Activated naive CD8-positive, alpha-beta T cell treated with anti-CD3 and anti-CD28 coated beads for 36 hours (primary cell): ENCODE measurements at regions not wholly inside any gene's neighbourhood (a gene's known extent, or its start where the extent isn't known, plus 50 kb on each side); places are given as distances from the start of the nearest gene placed in this dataset.
A peak's percentile ranks its signal among the peaks of the same experiment; 100 is the strongest.

ENCODE experiments used
- DNase-seq: peaks from one replicate; pipeline ENCODE4 v3.0.0; 2021
- H3K27ac Mint-ChIP-seq: one replicate; pipeline ENCODE4 v1.8.0; 2022; ENCODE audit warnings: mild to moderate bottlenecking, moderate library complexity, mixed read lengths
- H3K27me3 Mint-ChIP-seq: one replicate; pipeline ENCODE4 v1.8.0; 2022; ENCODE audit warnings: mild to moderate bottlenecking, mixed read lengths
- H3K36me3 Mint-ChIP-seq: one replicate; pipeline ENCODE4 v1.8.0; 2021; ENCODE audit warnings: mild to moderate bottlenecking, mixed read lengths
- H3K4me1 Mint-ChIP-seq: one replicate; pipeline ENCODE4 v1.8.0; 2021; ENCODE audit warnings: mixed read lengths
- H3K4me3 Mint-ChIP-seq: one replicate; pipeline ENCODE4 v1.8.0; 2022; ENCODE audit warnings: mild to moderate bottlenecking, moderate library complexity, mixed read lengths
- H3K9me3 Mint-ChIP-seq: one replicate; pipeline ENCODE4 v1.8.0; 2022; ENCODE audit warnings: mixed read lengths

- Mint-ChIP-seq H3K4me3 (no peak overlapping the region), H3K9me3 (no peaks in the 10 kb centered on the region), H3K36me3 (no peaks in the 10 kb centered on the region)
Measured at GRCh38 chr2:188181884-188182283, 109.8 kb upstream of the GULP1 start.

DNA sequence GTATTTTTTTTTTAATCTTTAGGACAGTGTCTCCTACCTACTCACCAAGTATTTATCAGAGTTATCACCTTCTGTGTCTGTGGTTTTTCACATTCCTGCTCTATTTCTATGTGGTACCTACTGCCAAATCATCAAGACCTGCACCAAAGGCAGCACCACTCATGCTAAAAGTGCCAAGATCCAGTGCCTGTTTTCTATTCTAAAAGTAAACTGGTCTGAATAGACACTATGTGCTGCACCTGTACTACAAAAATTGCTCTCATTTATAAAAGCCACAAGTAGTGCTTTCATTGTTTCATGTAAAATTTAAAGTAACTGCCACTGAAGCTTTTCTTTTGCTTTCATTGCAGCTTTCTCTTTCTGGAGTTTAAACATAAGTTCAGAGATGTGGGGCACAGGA is 103.9 kb upstream of the GULP1 start:
- Mint-ChIP-seq H3K27me3 (no peaks in the 10 kb centered on the region), H3K9me3 (no peaks in the 10 kb centered on the region), H3K4me1 (no peaks in the 10 kb centered on the region), H3K27ac (no peak overlapping the region), H3K36me3 (no peaks in the 10 kb centered on the region), H3K4me3 (no peak overlapping the region)
- DNase-seq, result no peak

More at GRCh38 chr2:188181884-188182283, 109.8 kb upstream of the GULP1 start:
- H3K27ac Mint-ChIP-seq, result no peak overlapping the region
- H3K4me1 Mint-ChIP-seq, result peaks cover 7% of the 10 kb centered on the region
- H3K27me3 Mint-ChIP-seq, result no peaks in the 10 kb centered on the region
- DNase-seq, result no peak

DNA sequence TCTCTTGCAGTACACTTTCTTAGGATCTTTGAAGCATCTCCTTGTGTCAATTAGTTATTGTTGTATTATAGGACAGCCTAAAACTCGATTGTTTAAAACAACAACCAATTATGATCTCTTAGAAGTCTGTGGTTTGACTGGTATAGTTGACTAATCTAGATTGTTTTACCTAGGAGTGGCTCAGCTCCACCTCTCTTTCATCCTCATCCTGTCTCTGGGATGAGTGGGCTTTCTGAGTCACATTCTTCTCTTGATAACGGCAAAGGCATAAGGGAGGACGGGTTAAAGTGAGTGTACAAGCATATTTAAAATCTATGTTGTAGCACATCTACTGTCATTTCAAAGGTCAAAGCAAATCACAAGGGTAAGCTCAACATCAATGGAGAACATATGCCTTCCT is 102.3 kb upstream of the GULP1 start:
- no peak overlapping the region for H3K4me3 Mint-ChIP-seq
- no peaks in the 10 kb centered on the region for H3K27me3 Mint-ChIP-seq
- H3K9me3 Mint-ChIP-seq, result no peaks in the 10 kb centered on the region
- no peak overlapping the region for H3K27ac Mint-ChIP-seq
- H3K36me3 Mint-ChIP-seq, result no peaks in the 10 kb centered on the region
- H3K4me1 Mint-ChIP-seq, result no peaks in the 10 kb centered on the region
- no peak for DNase-seq

- no peak overlapping the region for H3K27ac Mint-ChIP-seq
- H3K9me3 Mint-ChIP-seq, result no peaks in the 10 kb centered on the region
- no peaks in the 10 kb centered on the region for H3K36me3 Mint-ChIP-seq
- no peaks in the 10 kb centered on the region for H3K27me3 Mint-ChIP-seq
- no peak overlapping the region for H3K4me3 Mint-ChIP-seq
- DNase-seq, result no peak
- H3K4me1 Mint-ChIP-seq, result no peaks in the 10 kb centered on the region
Measured at GRCh38 chr2:188193230-188193629, 98.4 kb upstream of the GULP1 start.

DNA sequence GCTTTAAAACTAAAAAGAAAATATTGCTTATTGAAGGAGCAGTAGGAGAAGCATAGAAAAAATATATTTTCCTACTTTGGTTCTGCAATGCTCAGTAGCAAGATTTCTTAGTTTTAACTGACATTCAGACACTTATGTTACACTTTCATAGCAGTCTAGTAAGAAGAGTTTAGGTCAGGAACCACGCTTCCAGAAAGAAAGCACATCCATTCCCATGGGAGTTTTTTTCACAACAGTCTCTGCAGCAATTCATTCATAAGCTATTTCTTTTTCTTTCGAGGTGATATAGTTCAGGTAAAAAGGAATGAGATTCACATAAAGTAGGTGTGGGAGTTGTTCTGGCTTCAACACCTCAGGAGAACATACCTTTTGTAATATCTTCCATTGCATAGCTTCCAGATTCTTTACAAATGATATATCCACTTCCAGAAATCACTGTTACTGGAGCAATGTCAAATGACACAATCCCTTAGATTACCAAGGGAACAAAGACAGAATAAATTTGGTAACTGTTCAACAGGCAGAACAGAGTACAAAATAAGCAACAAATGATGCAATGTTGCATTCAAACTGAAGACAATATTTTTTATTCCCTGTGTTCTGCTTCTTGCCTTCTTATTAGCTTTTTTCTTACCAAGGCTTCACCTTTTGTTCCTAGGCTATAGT is 95.2 kb upstream of the GULP1 start:
- H3K9me3 Mint-ChIP-seq, result no peaks in the 10 kb centered on the region
- no peaks in the 10 kb centered on the region for H3K36me3 Mint-ChIP-seq
- H3K4me1 Mint-ChIP-seq, result no peaks in the 10 kb centered on the region
- no peak overlapping the region for H3K27ac Mint-ChIP-seq
- no peak overlapping the region for H3K4me3 Mint-ChIP-seq
- no peak for DNase-seq
- H3K27me3 Mint-ChIP-seq, result peaks cover 5% of the 10 kb centered on the region

GRCh38 chr2:188199716-188200128 is 92.0 kb upstream of the GULP1 start:
- no peaks in the 10 kb centered on the region for H3K36me3 Mint-ChIP-seq
- no peak overlapping the region for H3K4me3 Mint-ChIP-seq
- no peaks in the 10 kb centered on the region for H3K4me1 Mint-ChIP-seq
- no peaks in the 10 kb centered on the region for H3K9me3 Mint-ChIP-seq
- no peak overlapping the region for H3K27ac Mint-ChIP-seq
- DNase-seq, result no peak
- H3K27me3 Mint-ChIP-seq, result peaks cover 5% of the 10 kb centered on the region

DNA sequence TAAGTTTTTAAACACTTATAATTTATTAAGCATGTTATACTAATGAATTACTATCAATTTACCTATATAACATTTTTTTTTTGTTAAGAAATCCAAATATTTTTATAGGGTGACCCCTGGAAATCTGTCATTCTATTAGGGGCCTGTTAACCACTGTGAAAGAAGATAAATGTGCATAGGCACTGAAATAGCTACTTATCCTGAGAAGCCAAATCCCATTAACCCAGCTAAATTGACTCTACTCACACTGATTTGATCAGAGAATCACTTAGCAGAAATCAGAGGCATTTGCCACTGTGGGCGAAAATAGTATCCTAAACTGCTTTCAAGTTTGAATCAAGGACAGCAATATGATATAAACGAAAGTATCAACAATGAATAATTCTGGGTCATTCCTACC is 90.0 kb upstream of the GULP1 start:
- no peaks in the 10 kb centered on the region for H3K36me3 Mint-ChIP-seq
- no peak for DNase-seq
- H3K27ac Mint-ChIP-seq, result no peak overlapping the region
- peaks cover 5% of the 10 kb centered on the region for H3K27me3 Mint-ChIP-seq
- no peaks in the 10 kb centered on the region for H3K9me3 Mint-ChIP-seq
- no peaks in the 10 kb centered on the region for H3K4me1 Mint-ChIP-seq
- no peak overlapping the region for H3K4me3 Mint-ChIP-seq

DNA sequence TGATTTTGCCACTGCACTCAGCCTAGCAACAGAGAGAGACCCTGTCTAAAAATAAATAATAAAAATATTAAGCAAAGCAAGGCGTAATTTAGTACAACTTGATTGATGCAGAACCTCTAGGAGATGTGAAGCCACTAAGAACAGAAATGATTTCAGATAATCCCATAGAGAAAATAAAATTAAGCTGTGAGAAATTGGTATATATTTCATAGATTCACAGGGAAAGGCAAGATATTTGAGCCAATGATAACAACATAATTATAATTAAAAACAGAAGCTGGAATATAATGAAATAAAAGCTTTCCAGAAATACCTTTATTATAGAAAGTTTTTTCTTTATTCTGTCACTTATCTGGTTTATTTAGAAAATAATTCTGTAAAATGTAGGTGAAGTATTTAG is 88.9 kb upstream of the GULP1 start:
- Mint-ChIP-seq H3K9me3 (no peaks in the 10 kb centered on the region), H3K36me3 (no peaks in the 10 kb centered on the region), H3K4me1 (no peaks in the 10 kb centered on the region), H3K27me3 (peaks cover 5% of the 10 kb centered on the region), H3K27ac (no peak overlapping the region), H3K4me3 (no peak overlapping the region)
- no peak for DNase-seq

- peaks cover 5% of the 10 kb centered on the region for H3K27me3 Mint-ChIP-seq
- H3K27ac Mint-ChIP-seq, result no peak overlapping the region
- H3K4me1 Mint-ChIP-seq, result no peaks in the 10 kb centered on the region
- DNase-seq, result no peak
- no peaks in the 10 kb centered on the region for H3K36me3 Mint-ChIP-seq
- H3K9me3 Mint-ChIP-seq, result peaks cover 2% of the 10 kb centered on the region
- no peak overlapping the region for H3K4me3 Mint-ChIP-seq
Measured at GRCh38 chr2:188203776-188204175, 87.9 kb upstream of the GULP1 start.

DNA sequence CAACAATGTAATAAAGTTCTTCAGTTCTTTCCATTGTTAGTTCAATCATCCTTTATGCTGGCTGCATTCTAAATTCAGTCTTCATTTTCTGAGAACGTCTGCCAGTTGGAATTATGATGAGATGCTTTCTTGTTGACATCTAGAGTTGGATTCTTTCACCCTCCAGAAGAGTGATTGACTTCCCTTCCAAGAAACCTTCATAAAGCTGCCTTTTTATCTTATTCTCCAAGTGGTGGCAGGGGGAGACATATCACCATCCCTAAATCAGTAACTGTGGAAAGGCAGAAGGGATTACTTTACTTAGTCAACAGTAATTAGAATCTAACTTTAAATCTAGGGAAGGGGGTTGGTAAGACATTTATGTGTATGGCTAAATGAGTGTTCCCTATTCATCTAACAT is 86.8 kb upstream of the GULP1 start:
- Mint-ChIP-seq H3K9me3 (peaks cover 2% of the 10 kb centered on the region), H3K27ac (no peak overlapping the region), H3K4me3 (no peak overlapping the region), H3K36me3 (no peaks in the 10 kb centered on the region), H3K27me3 (peaks cover 5% of the 10 kb centered on the region), H3K4me1 (no peaks in the 10 kb centered on the region)
- no peak for DNase-seq

DNA sequence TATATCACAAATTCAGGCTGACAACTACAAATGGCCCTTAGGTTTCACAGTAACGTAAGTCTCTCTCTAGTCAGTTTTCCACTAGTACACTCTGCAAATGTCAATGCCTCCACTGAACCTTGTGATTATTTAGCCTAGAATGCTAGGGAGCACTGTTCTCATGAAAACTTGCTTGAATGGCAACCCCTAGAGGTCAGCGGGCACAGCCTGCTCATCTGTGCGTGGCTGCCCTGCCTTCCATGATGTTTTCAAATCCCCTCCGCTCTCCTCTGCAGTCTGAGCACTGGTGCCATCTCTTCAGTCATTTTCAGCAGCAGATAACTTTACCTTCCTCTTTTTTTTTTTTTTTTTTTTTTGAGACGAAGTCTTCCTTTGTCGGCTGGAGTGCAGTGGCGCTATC is 84.1 kb upstream of the GULP1 start:
- Mint-ChIP-seq H3K9me3 (peaks cover 2% of the 10 kb centered on the region), H3K27ac (no peak overlapping the region), H3K27me3 (no peaks in the 10 kb centered on the region), H3K4me1 (no peaks in the 10 kb centered on the region), H3K36me3 (no peaks in the 10 kb centered on the region), H3K4me3 (no peak overlapping the region)
- DNase-seq, result no peak

DNA sequence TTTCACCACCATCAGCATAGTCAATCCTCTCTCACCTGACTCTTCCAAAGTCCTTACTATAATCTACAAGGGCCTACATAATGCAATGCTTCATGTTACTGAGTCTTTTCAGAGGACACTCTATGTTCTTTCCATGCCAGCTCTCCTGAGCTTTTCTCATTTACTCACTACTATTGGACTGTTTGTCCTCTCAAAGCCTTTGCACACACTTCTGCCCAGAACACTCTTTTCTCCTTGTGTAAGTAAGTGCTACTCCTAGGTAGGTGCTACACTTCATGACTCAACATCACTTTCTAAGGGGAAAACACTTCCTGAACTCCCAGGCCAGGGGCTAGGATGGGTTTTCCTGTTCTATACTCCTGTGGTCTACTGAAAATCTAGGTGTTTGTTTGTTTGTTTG is 82.5 kb upstream of the GULP1 start:
- no peak for DNase-seq
- H3K36me3 Mint-ChIP-seq, result no peaks in the 10 kb centered on the region
- no peaks in the 10 kb centered on the region for H3K4me1 Mint-ChIP-seq
- H3K27me3 Mint-ChIP-seq, result no peaks in the 10 kb centered on the region
- no peak overlapping the region for H3K4me3 Mint-ChIP-seq
- peaks cover 2% of the 10 kb centered on the region for H3K9me3 Mint-ChIP-seq
- no peak overlapping the region for H3K27ac Mint-ChIP-seq

DNA sequence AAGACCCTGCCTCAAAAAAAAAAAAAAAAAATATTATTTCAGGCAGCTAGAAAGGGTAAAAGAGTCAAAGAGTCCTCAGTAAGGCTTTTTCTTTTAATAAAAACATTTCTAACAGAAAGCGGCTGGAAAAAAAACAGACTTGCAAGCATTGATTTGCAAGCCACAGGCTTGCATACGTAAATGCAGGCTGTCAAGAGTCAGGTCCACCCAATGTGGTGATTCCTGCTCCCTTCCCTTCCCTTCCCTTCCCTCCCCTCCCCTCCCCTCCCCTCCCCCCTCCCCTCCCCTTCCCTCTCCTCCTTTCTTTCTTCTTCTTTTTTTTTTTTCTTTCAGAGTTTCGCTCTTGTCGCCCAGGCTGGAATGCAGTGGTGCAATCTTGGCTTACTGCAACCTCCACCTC is 74.4 kb upstream of the GULP1 start:
- Mint-ChIP-seq H3K9me3 (no peaks in the 10 kb centered on the region), H3K4me1 (no peaks in the 10 kb centered on the region), H3K27ac (no peak overlapping the region), H3K36me3 (no peaks in the 10 kb centered on the region), H3K27me3 (no peaks in the 10 kb centered on the region), H3K4me3 (no peak overlapping the region)
- no peak for DNase-seq

GRCh38 chr2:188219541-188219940 is 72.1 kb upstream of the GULP1 start:
- Mint-ChIP-seq H3K36me3 (no peaks in the 10 kb centered on the region), H3K27me3 (no peaks in the 10 kb centered on the region), H3K4me3 (no peak overlapping the region), H3K27ac (no peak overlapping the region), H3K4me1 (no peaks in the 10 kb centered on the region), H3K9me3 (no peaks in the 10 kb centered on the region)
- no peak for DNase-seq

DNA sequence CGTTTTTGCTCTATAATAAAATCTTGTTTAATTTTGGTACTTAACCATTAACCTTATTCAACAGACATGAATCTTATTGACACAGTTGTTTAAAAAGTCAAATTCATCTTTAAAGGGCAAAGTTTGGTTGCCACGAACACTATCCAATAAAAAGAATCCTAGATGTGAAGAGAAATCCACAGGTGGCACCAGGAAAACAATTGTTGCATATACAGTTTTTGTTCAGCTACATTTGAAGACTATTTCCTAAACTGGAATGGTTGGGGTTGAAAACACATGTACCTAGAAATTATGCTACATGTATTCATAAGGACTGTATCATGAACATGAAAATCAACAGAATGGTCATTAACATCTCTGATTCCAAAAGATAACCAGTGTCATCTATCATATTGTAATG is 71.1 kb upstream of the GULP1 start:
- no peak for DNase-seq
- Mint-ChIP-seq H3K4me3 (no peak overlapping the region), H3K4me1 (no peaks in the 10 kb centered on the region), H3K36me3 (no peaks in the 10 kb centered on the region), H3K27ac (no peak overlapping the region), H3K27me3 (no peaks in the 10 kb centered on the region), H3K9me3 (no peaks in the 10 kb centered on the region)

DNA sequence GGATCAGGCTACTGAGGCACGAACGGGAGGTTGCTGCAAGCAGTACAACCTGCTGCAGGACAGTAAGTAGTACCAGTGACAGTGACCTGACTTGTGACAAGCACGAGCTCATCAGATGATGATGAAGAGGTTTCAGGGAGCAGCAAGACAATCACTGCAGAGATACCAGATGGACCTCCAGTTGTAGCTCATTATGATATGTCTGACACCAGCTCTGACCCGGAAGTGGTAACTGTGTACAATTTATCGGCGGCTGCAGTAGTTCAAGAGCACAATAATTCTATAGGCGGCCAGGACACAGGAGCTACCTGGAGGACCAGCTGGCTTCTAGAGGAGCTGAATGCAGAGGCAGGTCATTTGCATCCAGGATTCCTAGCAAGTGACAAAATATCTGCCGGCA is 64.0 kb upstream of the GULP1 start:
- Mint-ChIP-seq H3K27me3 (no peaks in the 10 kb centered on the region), H3K27ac (no peak overlapping the region), H3K4me1 (no peaks in the 10 kb centered on the region), H3K4me3 (no peak overlapping the region), H3K36me3 (no peaks in the 10 kb centered on the region), H3K9me3 (peaks cover 3% of the 10 kb centered on the region)
- DNase-seq, result no peak

DNA sequence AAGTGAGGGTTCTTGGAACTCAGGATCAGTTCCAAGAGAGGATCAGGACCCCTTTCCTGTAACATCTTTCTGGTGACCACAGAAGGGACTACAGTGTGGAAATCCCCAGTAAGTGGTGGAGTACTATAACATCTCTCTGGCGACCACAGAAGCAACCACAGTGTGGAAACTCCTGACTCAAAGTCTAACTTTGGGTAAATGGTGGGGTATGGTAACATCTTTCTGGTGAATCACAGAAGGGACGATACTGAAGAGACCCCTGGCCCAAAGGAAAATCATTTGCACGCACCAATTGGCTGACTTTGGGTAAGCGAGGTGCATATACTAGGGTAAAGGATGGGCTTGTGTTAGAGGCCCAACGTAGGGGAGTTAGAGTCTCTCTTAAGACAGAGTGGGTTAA is 56.3 kb upstream of the GULP1 start:
- Mint-ChIP-seq H3K4me1 (peaks cover 7% of the 10 kb centered on the region), H3K4me3 (no peak overlapping the region), H3K27me3 (no peaks in the 10 kb centered on the region), H3K36me3 (peaks cover 2% of the 10 kb centered on the region), H3K9me3 (peaks cover 15% of the 10 kb centered on the region), H3K27ac (no peak overlapping the region)
- peak; percentile 57 for DNase-seq
